ENCODE measurements at regions not wholly inside any gene's neighbourhood (a gene's known extent, or its start where the extent isn't known, plus 50 kb on each side); places are given as distances from the start of the nearest gene placed in this dataset.

- TF ChIP-seq POLR2A (IDR thresholded peaks at IDR 0.05), result no peak
- TF ChIP-seq CTCF (IDR thresholded peaks at IDR 0.05), result no peak
- WGBS, 2 donors, result 53 to 61% methylated on average over 3 of the region's 3 CpGs
- DNase-seq, result no peak
- intact Hi-C loops (cut with DNase I), result no loop called here
- H3K36me3 ChIP-seq, result no peaks in the 10 kb centered on the region
- H3K9me3 ChIP-seq, result no peaks in the 10 kb centered on the region
- no peaks in the 10 kb centered on the region for H3K4me1 ChIP-seq
- no peaks in the 10 kb centered on the region for H3K27me3 ChIP-seq
- no peak overlapping the region for H3K27ac ChIP-seq
- no peak overlapping the region for H3K4me3 ChIP-seq (replicated peaks in 1 of 3)
Observed at GRCh38 chr2:14756122-14756541, 123.6 kb downstream of the LRATD1 start.

GRCh38 chr2:14756981-14757657 is 124.6 kb downstream of the LRATD1 start:
- Histone ChIP-seq H3K4me3 (replicated peaks in 1 of 3) (no peak overlapping the region), H3K27me3 (no peaks in the 10 kb centered on the region), H3K27ac (no peak overlapping the region), H3K36me3 (no peaks in the 10 kb centered on the region), H3K4me1 (no peaks in the 10 kb centered on the region), H3K9me3 (no peaks in the 10 kb centered on the region)
- TF ChIP-seq POLR2A (IDR thresholded peaks at IDR 0.05) (no peak), CTCF (IDR thresholded peaks at IDR 0.05) (no peak)
- intact Hi-C loops (cut with DNase I), result no loop called here
- WGBS, 2 donors, result 88 to 90% methylated on average over 10 of the region's 10 CpGs
- DNase-seq, result no peak

GRCh38 chr2:14759082-14759481 is 126.6 kb downstream of the LRATD1 start:
- H3K27ac ChIP-seq, result no peak overlapping the region
- DNase-seq, result no peak
- H3K4me1 ChIP-seq, result no peaks in the 10 kb centered on the region
- no peaks in the 10 kb centered on the region for H3K9me3 ChIP-seq
- intact Hi-C loops (cut with DNase I), result no loop called here
- H3K36me3 ChIP-seq, result no peaks in the 10 kb centered on the region
- no peaks in the 10 kb centered on the region for H3K27me3 ChIP-seq
- no peak for TF ChIP-seq CTCF (IDR thresholded peaks at IDR 0.05)
- TF ChIP-seq POLR2A (IDR thresholded peaks at IDR 0.05), result no peak
- 74 to 86% methylated on average over 5 of the region's 5 CpGs for WGBS, 2 donors
- no peak overlapping the region for H3K4me3 ChIP-seq (replicated peaks in 1 of 3)

- TF ChIP-seq POLR2A (IDR thresholded peaks at IDR 0.05) (no peak), CTCF (IDR thresholded peaks at IDR 0.05) (no peak)
- H3K27ac ChIP-seq, result no peak overlapping the region
- intact Hi-C loops (cut with DNase I), result no loop called here
- H3K4me3 ChIP-seq (replicated peaks in 1 of 3), result no peak overlapping the region
- WGBS, 2 donors, result 90 to 94% methylated on average over 9 of the region's 9 CpGs
- H3K36me3 ChIP-seq, result no peaks in the 10 kb centered on the region
- H3K27me3 ChIP-seq, result no peaks in the 10 kb centered on the region
- H3K9me3 ChIP-seq, result no peaks in the 10 kb centered on the region
- H3K4me1 ChIP-seq, result no peaks in the 10 kb centered on the region
- no peak for DNase-seq
Observed at GRCh38 chr2:14760169-14760568, 127.7 kb downstream of the LRATD1 start.

GRCh38 chr2:14761118-14761517 is 128.6 kb downstream of the LRATD1 start:
- Histone ChIP-seq H3K9me3 (no peaks in the 10 kb centered on the region), H3K36me3 (no peaks in the 10 kb centered on the region), H3K27me3 (no peaks in the 10 kb centered on the region), H3K4me1 (no peaks in the 10 kb centered on the region), H3K27ac (no peak overlapping the region), H3K4me3 (replicated peaks in 1 of 3) (no peak overlapping the region)
- 87% methylated on average over 11 of the region's 11 CpGs for WGBS, 2 donors
- TF ChIP-seq POLR2A (IDR thresholded peaks at IDR 0.05) (no peak), CTCF (IDR thresholded peaks at IDR 0.05) (no peak)
- intact Hi-C loops (cut with DNase I), result no loop called here
- DNase-seq, result no peak
